ENCODE measurements at regions not wholly inside any gene's neighbourhood (a gene's known extent, or its start where the extent isn't known, plus 50 kb on each side); places are given as distances from the start of the nearest gene placed in this dataset.

DNA sequence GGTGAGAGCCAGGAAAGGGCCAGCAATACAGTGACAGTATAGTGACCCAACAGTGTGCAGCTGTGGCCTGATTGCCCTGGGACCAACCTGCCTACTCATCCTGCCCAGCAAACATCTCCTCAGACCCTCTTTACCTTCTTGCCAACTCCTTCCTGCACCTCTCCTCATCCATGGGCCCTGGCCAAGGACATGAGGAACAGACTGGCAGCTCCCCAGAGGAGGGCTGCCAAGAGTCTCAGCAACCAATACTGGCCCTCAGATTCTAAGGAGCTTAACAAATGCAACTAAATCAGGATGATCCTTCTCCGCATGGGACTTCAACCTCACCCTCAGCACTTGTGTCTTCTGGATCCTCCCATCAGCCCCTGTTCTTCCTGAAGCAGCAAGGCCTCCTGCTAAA is 77.0 kb downstream of the RPL27A start:
- H3K36me3 ChIP-seq = no peaks in the 10 kb centered on the region
- no peaks in the 10 kb centered on the region for H3K27me3 ChIP-seq
- H3K4me1 ChIP-seq = peaks cover 7 to 91% (median 58%) of the 10 kb centered on the region in 12 donors
- WGBS, 4 donors = 40 to 69% (median 46%) methylated on average over 1 of the region's 1 CpG
- TF ChIP-seq POLR2A (IDR thresholded peaks at IDR 0.05) = no peak
- TF ChIP-seq CTCF (IDR thresholded peaks at IDR 0.05) = no peak
- peak overlapping the region in 9 of 12 donors; percentile 12 to 86 (median 44) for H3K27ac ChIP-seq
- H3K9me3 ChIP-seq = no peaks in the 10 kb centered on the region
- intact Hi-C loops (cut with DNase I) = loop anchor here in 1 of 10 donors (5.0 kb wide), 1 partner anchor 42 kb away; no protein-coding TSS in a partner anchor
- H3K4me3 ChIP-seq = no peak overlapping the region
- ATAC-seq (peak in 3 of 4 donors; percentile 45 to 54 (median 45)), DNase-seq (peak in 2 of 5 donors; percentile 39 to 50)

DNA sequence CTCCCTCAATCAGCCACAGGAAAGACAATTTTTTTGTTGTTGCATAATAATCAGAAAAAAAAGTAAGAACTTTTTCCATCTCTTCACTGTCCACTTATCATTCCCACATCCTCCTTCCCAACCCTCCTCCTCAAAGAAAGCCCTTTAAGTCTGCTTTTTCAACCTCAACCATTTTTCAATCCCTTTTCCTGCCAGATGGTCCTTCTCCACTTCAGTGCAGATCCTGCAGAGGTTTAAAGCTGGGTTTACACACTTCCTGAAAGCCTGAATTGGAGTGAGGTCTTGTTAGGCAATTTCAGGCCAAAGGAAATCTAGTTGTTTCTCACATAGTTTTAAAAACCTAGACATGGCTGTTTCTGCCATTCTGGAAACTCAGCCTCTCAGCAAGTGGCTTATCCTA is 78.3 kb downstream of the RPL27A start:
- TF ChIP-seq CTCF (IDR thresholded peaks at IDR 0.05) = no peak
- TF ChIP-seq POLR2A (IDR thresholded peaks at IDR 0.05) = no peak
- peak overlapping the region in 11 of 12 donors; percentile 9 to 86 (median 43) for H3K27ac ChIP-seq
- intact Hi-C loops (cut with DNase I) = no loop called here
- peaks cover 7 to 98% (median 63%) of the 10 kb centered on the region in 12 donors for H3K4me1 ChIP-seq
- H3K27me3 ChIP-seq = no peaks in the 10 kb centered on the region
- no peak overlapping the region for H3K4me3 ChIP-seq
- no peaks in the 10 kb centered on the region for H3K9me3 ChIP-seq
- peak in 2 of 4 donors; percentile 24 for ATAC-seq
- no peak for DNase-seq
- H3K36me3 ChIP-seq = no peaks in the 10 kb centered on the region

GRCh38 chr11:8763070-8763685 is 80.6 kb downstream of the RPL27A start:
- intact Hi-C loops (cut with DNase I) = no loop called here
- Histone ChIP-seq H3K27me3 (no peaks in the 10 kb centered on the region), H3K9me3 (no peaks in the 10 kb centered on the region), H3K36me3 (no peaks in the 10 kb centered on the region), H3K27ac (peak overlapping the region in 1 of 12 donors; percentile 86), H3K4me3 (no peak overlapping the region), H3K4me1 (peaks cover 3 to 98% (median 63%) of the 10 kb centered on the region in 12 donors)
- no peak for TF ChIP-seq POLR2A (IDR thresholded peaks at IDR 0.05)
- no peak for TF ChIP-seq CTCF (IDR thresholded peaks at IDR 0.05)
- WGBS, 4 donors = 0 to 18% (median 5%) methylated on average over 1 of the region's 1 CpG
- DNase-seq (no peak), ATAC-seq (no peak)

GRCh38 chr11:8765294-8765693 is 82.7 kb downstream of the RPL27A start:
- H3K36me3 ChIP-seq = no peaks in the 10 kb centered on the region
- no peaks in the 10 kb centered on the region for H3K27me3 ChIP-seq
- H3K9me3 ChIP-seq = no peaks in the 10 kb centered on the region
- DNase-seq = no peak
- H3K4me1 ChIP-seq = peaks cover 4 to 96% (median 62%) of the 10 kb centered on the region in 12 donors
- intact Hi-C loops (cut with DNase I) = loop anchor here in 3 of 10 donors (5.0 kb wide), 3 partner anchors 42 to 68 kb away; no protein-coding TSS in a partner anchor
- no peak overlapping the region for H3K4me3 ChIP-seq
- no peak for ATAC-seq
- TF ChIP-seq CTCF (IDR thresholded peaks at IDR 0.05) (no peak), POLR2A (IDR thresholded peaks at IDR 0.05) (no peak)
- peak overlapping the region in 6 of 12 donors; percentile 32 to 86 (median 72) for H3K27ac ChIP-seq
- WGBS, 4 donors = 39 to 56% (median 47%) methylated on average over 1 of the region's 1 CpG

All from heart left ventricle (tissue), 16 donors.